Pancreas (tissue), 10 donors: ENCODE measurements at regions not wholly inside any gene's neighbourhood (a gene's known extent, or its start where the extent isn't known, plus 50 kb on each side); places are given as distances from the start of the nearest gene placed in this dataset.

ENCODE experiments used
- ATAC-seq, 4 donors: fragments of 200-7000 bp; cut with Tn5 transposase; one replicate each; pipeline versions ENCODE4 v1.8.0 to v1.9.1; 2020; ENCODE audit warnings: mild to moderate bottlenecking in 4 of 4, moderate library complexity in 4 of 4
- DNase-seq, 6 donors: peaks; one replicate each; pipeline ENCODE4 v3.0.0-alpha.2; 2020
- FAIRE-seq: peaks from 2 replicates; lab custom pipeline; 2012; peaks lifted over from hg19 to GRCh38; lab: Jason Lieb, UNC
- H3K27ac ChIP-seq, 4 donors: fragments of 200-600 bp; sonication (generic); 1 replicate in 3 of 4; 2 replicates in 1 of 4; pipeline versions ENCODE4 v1.5.0 to v1.8.0; 2020
- H3K27me3 ChIP-seq, 4 donors: fragments of 200-600 bp; one replicate each; pipeline ENCODE4 v1.8.0; 2021
- H3K36me3 ChIP-seq, 3 donors: fragments of 200-600 bp; sonication (generic) in 1 of 3; one replicate each; pipeline versions ENCODE4 v1.5.0 to v1.8.0; 2020 to 2021
- H3K4me1 ChIP-seq, 3 donors: fragments of 200-600 bp; one replicate each; pipeline ENCODE4 v1.8.0; 2021
- H3K4me3 ChIP-seq, 4 donors: fragments of 200-600 bp; sonication (generic) in 2 of 4; one replicate each; pipeline versions ENCODE4 v1.5.0 to v1.8.0; 2020 to 2021
- H3K9me3 ChIP-seq, 4 donors: fragments of 200-600 bp; one replicate each; pipeline ENCODE4 v1.8.0; 2021
- CTCF ChIP-seq, 4 donors: fragments of 200-600 bp; sonication (generic) in 3 of 4; IDR thresholded peaks; one replicate each; pipeline versions ENCODE4 v1.5.0 to v1.8.0; 2021; ENCODE audit warnings: antibody characterized with exemption in 4 of 4
- WGBS, 2 donors: extraction: QIAGEN DNeasy Blood & Tissue Kit; methylation state at CpG; one replicate each; pipeline ENCODE4 v1.1.7; 2013; 5-methylcytosine and 5-hydroxymethylcytosine counted together
- intact Hi-C, 3 donors: fragments of 100-400 bp; cut with DNase I; formaldehyde crosslinking; loops; one replicate each; pipeline versions ENCODE4 v1.11.1 to v1.14.2; 2022
- donor health status: healthy with polysubstance abuse.
- donor health status: DM: no; HTN: no; CAD: no; lungs with moderate emphysema.
- donor health status: DM: no; HTN: no; CAD: no.
- donor health status: control.
- donor health status: control.
- donor health status: Bipolar disorder and iron deficiency.
- donor health status: DM: yes; HTN: yes; CAD: no.
- donor health status: DM: no; HTN: no; CAD: no.
- donor health status: DM: no; HTN: no; CAD: no.
- donor health status: DM: yes; HTN: yes; CAD: no.

- intact Hi-C loops = no loop called here
- FAIRE-seq (no peak), ATAC-seq (no peak), DNase-seq (no peak)
- Histone ChIP-seq H3K36me3 (no peaks in the 10 kb centered on the region), H3K4me3 (no peak overlapping the region), H3K27me3 (no peaks in the 10 kb centered on the region), H3K9me3 (no peaks in the 10 kb centered on the region), H3K27ac (no peak overlapping the region), H3K4me1 (no peaks in the 10 kb centered on the region)
- no peak for TF ChIP-seq CTCF (IDR thresholded peaks at IDR 0.05)
- 74 to 84% methylated on average over 2 of the region's 2 CpGs for WGBS, 2 donors
These were observed 79.8 kb upstream of the TOP3B start for GRCh38 chr22:22062306-22062793.

DNA sequence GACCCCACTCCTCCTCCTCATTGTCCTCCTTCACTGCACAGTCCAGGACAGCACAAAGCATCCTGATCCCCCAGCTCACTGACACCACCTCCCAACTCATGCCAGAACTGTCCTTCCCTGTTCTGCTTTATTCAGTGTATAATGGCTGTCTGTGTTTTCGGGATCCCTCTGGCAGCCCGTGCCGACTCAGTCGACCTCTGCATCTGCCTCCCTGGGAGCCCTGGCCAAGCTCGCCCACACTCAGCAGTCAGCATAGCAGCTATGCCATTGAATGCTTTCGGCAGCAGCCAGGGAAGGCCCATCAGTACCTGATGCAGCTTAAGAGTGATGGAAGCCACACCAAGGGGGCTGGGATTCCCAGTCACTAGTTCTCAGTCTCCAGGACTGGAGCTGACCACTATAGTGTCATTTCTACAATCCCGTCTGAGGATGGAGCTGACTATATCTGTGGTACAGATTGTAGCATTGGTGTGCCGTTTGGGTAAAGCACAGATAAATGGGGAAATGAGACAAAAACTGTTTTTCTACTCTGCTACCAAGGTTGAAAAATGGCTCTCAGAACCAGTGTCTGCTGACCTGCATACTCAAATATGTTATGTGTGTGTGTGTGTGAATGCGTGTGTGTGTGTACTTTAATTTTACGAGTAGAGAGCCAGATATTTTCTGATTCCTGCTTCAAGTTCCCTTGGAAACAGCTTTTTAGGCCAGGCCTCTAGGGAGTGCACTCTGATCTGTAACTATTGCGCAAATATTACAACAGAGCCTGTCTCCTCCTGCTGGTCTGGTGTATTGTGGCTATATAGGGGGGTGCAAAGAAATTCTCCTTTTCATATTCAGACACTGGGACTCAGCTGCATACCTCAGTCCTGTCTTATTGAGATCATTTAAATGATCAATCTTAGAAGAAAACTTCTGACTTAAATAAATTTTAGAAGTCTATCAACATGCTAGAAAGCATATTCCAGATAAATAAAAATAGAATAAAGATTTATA is 78.8 kb upstream of the TOP3B start:
- H3K36me3 ChIP-seq = no peaks in the 10 kb centered on the region
- intact Hi-C loops = no loop called here
- ATAC-seq (peak; percentile 60 to 95 (median 85)), DNase-seq (peak in 1 of 6 donors; percentile 6), FAIRE-seq (no peak)
- no peaks in the 10 kb centered on the region for H3K9me3 ChIP-seq
- no peak for TF ChIP-seq CTCF (IDR thresholded peaks at IDR 0.05)
- 54 to 56% methylated on average over 11 of the region's 11 CpGs for WGBS, 2 donors
- H3K27ac ChIP-seq = peak overlapping the region in 1 of 4 donors; percentile 46
- H3K27me3 ChIP-seq = no peaks in the 10 kb centered on the region
- no peak overlapping the region for H3K4me3 ChIP-seq
- H3K4me1 ChIP-seq = no peaks in the 10 kb centered on the region

DNA sequence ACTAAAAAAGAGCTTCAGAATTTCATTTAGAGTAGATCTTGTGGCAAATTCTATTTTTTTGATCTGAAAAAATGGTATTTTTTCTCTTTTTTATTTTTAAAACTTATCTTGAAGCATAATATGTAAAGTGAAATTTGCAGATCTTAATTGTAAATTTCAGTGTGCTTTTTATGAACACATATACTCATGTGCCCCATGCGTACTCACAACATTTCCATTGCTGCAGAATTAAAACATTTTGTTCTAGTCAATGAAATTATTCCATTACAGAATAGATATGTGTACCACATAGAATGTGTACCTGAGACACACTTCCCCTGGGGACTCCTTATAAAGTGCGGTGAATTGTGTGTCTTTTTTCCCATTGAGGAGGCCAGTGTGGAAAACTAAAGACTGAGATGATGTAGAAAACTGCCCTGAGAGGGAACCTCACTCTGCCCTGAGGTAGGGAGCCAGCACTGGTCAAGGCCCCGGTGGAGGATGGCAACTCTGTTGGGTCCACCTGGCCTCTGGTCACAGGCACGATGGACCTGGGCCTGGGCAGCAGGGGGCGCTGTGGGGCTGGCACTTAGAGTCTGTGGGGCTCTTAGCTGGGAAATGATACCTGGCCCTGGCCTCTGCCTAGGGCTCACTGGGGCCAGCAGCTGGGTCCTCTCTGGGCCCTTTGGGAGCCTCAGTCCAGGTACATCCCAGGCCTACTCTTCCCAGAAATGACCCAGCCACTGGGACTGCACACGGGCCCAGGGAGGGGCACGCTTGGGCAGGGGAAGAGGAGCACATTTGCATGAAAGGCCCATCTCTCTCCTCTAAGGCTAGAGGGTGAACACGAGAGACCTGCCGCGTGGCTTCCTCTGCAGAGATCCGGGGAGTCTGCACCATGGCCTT is 77.9 kb upstream of the TOP3B start:
- no peak overlapping the region for H3K4me3 ChIP-seq
- DNase-seq (peak in 5 of 6 donors; percentile 28 to 83 (median 56)), FAIRE-seq (no peak), ATAC-seq (peak in 3 of 4 donors; percentile 66 to 78 (median 70))
- H3K27ac ChIP-seq = peak overlapping the region in 1 of 4 donors; percentile 46
- intact Hi-C loops = no loop called here
- peak; percentile 15 to 42 (median 29) for TF ChIP-seq CTCF (IDR thresholded peaks at IDR 0.05)
- WGBS, 2 donors = 56 to 58% methylated on average over 11 of the region's 11 CpGs
- H3K9me3 ChIP-seq = no peaks in the 10 kb centered on the region
- H3K36me3 ChIP-seq = no peaks in the 10 kb centered on the region
- no peaks in the 10 kb centered on the region for H3K4me1 ChIP-seq
- H3K27me3 ChIP-seq = no peaks in the 10 kb centered on the region

DNA sequence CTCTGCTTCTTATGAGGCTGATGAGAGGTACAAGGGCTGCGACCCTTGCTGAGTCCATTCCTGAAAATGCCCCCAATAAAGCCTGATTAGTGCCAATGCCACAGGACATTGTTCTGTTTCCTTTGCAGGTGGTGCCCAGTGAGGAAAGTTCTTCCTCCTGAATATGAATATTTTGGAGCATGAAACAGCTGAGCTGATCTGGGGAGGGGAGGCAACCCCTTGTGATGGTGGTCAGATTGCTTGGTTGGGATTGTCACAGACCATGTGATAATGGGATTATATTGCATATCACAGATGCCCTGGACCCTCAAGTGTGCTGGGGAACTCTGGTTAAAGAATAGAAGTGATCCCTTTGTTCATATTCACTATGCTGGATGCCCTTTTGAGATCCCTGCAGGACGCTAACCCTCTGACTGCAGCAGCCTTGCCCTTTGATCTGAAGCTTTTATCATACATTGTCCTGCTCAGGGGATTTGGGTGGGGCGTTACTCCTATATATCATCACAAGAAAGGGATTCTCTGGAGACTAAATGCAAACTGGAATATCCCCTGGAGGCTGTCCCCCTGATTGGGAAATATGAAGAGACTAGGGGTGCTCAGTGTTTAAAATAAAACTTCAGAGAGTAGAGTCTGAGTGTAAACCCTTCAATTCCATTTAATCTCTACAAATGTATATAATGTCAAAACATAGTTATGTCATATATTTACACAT is 76.9 kb upstream of the TOP3B start:
- Histone ChIP-seq H3K27me3 (no peaks in the 10 kb centered on the region), H3K4me1 (no peaks in the 10 kb centered on the region), H3K9me3 (no peaks in the 10 kb centered on the region), H3K36me3 (no peaks in the 10 kb centered on the region), H3K27ac (no peak overlapping the region), H3K4me3 (no peak overlapping the region)
- 71 to 74% methylated on average over 3 of the region's 3 CpGs for WGBS, 2 donors
- DNase-seq (no peak), FAIRE-seq (no peak), ATAC-seq (no peak)
- no peak for TF ChIP-seq CTCF (IDR thresholded peaks at IDR 0.05)
- intact Hi-C loops = no loop called here
